ENCODE measurements at regions not wholly inside any gene's neighbourhood (a gene's known extent, or its start where the extent isn't known, plus 50 kb on each side); places are given as distances from the start of the nearest gene placed in this dataset.

DNA sequence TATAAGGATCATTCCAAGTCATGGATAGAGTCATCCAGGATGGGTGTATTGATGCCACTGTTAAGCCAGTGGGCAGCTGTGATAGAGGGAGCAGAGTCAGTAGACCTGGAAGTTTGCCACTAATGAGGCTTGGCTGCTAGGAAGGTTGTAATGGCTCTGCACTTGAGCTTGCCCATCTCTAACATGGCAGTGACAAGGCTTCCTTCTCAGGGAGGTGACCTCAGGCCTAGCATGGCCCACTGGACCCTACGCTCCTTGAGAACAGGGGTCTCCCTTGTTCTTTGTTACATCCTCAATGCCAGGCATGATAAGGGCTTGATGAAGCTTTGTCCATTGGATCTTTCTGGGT is 155.1 kb downstream of the CD83 start:
- in situ Hi-C loops (cut with HindIII; ENCODE audit: low sequenced_read_pairs): no loop called here
- no peak for TF ChIP-seq CTCF (IDR thresholded peaks at IDR 0.05; ENCODE audit: low read depth, low read length)
- H3K4me3 ChIP-seq (ENCODE audit: low read depth, low read length): no peak overlapping the region
- no peak for DNase-seq (ENCODE audit: low read depth, low spot score)

DNA sequence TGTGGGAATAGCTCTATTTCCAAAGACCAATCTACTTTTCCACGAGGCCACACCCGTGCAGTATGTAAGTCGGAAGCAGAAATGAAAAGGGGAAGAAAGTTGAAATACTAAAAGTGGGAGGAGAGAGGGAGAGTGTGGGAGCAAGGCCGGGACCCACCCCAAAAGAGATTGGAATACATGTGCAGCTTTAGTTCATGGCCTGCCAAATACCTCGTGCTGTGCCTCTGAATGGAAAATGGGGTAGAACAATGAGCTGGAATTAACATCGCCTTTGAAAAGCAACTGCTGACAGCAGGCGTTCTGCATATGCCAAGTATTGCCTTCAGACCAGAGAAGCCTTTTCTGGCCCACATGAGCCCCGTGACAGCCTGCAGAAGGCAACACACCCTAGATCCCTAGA is 155.6 kb downstream of the CD83 start:
- H3K4me3 ChIP-seq (ENCODE audit: low read depth, low read length): no peak overlapping the region
- no peak for DNase-seq (ENCODE audit: low read depth, low spot score)
- in situ Hi-C loops (cut with HindIII; ENCODE audit: low sequenced_read_pairs): no loop called here
- no peak for TF ChIP-seq CTCF (IDR thresholded peaks at IDR 0.05; ENCODE audit: low read depth, low read length)

DNA sequence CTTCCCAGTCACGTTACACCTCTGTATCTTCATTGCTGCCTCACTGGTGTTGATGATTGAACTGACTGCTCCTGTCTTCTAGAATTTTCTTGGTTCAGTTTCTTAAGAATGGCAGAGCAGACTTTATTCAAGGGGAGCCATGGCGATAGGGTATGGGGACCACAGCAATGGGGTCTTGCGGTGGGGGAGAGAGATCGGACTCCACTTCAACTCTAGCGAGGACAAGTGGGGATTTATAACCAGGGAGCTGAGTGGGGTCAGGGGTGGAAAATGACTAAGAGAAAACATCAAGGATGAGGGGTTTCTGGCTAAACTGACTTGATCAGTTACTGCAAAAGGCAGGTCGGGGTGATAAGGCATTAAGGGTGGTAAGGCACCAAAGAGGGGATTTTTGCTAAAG is 156.4 kb downstream of the CD83 start:
- no peak for TF ChIP-seq CTCF (IDR thresholded peaks at IDR 0.05; ENCODE audit: low read depth, low read length)
- DNase-seq (ENCODE audit: low read depth, low spot score): no peak
- no peak overlapping the region for H3K4me3 ChIP-seq (ENCODE audit: low read depth, low read length)
- in situ Hi-C loops (cut with HindIII; ENCODE audit: low sequenced_read_pairs): no loop called here

DNA sequence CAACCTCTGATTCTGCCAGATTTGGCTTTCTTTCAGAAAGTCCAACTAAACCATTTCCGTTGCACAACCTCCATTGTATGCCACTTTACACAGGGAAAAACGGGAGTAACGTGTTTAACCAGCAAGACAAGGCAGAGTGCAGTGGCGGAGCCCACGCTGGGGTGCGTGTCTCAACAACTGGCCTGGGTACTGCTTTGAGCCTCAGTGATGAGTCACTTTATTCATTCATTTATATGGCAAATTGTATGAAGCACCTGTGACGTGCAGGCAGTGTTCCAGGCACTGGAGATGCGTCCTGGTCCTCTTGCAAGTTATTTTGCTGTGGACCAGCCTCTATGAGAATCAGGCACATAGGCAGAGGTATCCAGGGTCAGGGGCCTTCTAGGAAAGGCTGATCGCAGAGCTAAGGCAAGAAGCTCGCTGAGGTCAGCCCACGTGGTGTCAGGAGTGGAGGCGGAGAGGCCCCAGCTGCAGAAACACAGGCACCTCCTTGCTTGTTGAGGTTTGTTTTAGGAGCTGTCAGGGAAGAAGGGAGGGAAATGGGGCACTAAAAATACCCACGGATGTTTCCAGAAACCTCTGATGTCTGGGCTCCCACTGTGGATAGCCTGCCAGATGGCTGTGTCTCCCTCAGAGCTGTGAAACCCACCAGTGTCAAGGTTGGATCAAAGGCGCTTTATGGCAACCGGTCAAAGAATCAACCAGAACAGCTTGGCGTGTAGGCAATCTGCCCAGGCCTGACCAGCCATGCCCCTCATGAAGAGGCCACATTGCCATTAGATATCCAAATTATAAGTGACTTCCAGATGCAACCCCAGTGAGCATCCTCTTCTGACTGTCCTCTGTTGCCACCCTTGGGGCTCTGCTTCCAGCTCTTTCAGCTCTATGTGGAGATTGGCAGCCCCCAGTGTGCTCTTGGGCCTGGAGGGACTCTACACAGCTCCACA is 157.2 kb downstream of the CD83 start:
- in situ Hi-C loops (cut with HindIII; ENCODE audit: low sequenced_read_pairs): no loop called here
- TF ChIP-seq CTCF (IDR thresholded peaks at IDR 0.05; ENCODE audit: low read depth, low read length): no peak
- DNase-seq (ENCODE audit: low read depth, low spot score): no peak
- no peak overlapping the region for H3K4me3 ChIP-seq (ENCODE audit: low read depth, low read length)

GRCh38 chr6:14275493-14275851 is 157.9 kb downstream of the CD83 start:
- DNase-seq (ENCODE audit: low read depth, low spot score): no peak
- no peak for TF ChIP-seq CTCF (IDR thresholded peaks at IDR 0.05; ENCODE audit: low read depth, low read length)
- H3K4me3 ChIP-seq (ENCODE audit: low read depth, low read length): no peak overlapping the region
- in situ Hi-C loops (cut with HindIII; ENCODE audit: low sequenced_read_pairs): no loop called here

GRCh38 chr6:14276071-14276470 is 158.5 kb downstream of the CD83 start:
- H3K4me3 ChIP-seq (ENCODE audit: low read depth, low read length): no peak overlapping the region
- no peak for TF ChIP-seq CTCF (IDR thresholded peaks at IDR 0.05; ENCODE audit: low read depth, low read length)
- in situ Hi-C loops (cut with HindIII; ENCODE audit: low sequenced_read_pairs): no loop called here
- no peak for DNase-seq (ENCODE audit: low read depth, low spot score)

Measured in astrocyte of the spinal cord (primary cell).